ENCODE measurements at regions not wholly inside any gene's neighbourhood (a gene's known extent, or its start where the extent isn't known, plus 50 kb on each side); places are given as distances from the start of the nearest gene placed in this dataset.

DNA sequence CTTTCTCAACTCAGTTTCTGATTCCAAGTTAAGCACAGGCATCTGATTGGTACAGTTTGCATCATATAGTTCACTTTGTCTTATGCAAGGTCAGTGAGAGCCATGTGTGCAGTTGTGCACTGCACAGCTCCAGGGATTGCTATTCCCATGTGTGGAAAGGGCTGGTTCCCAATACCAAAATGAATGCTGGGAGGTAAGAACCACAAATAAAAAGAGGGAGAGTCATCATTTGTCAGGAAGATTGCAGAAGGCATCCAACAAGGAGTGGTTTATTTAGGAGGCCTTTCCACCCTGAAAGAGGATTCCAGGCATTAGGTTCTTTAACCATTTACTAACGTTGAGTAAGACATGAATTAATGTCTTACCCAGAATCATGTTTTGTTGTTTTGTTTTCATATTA, 141.2 kb upstream of the ST6GAL2 start:
- no peak for ATAC-seq (ENCODE audit: low read depth)
- Histone ChIP-seq H3K36me3 (replicated peaks in 1 of 2; ENCODE audit: control extremely low read depth in 1 of 2, control insufficient read depth in 1 of 2, extremely low read depth in 1 of 2, insufficient read depth in 2 of 2, low read length in 1 of 2) (no peaks in the 10 kb centered on the region), H3K9ac (ENCODE audit: low read length) (no peak overlapping the region), H3K9me3 (ENCODE audit: control extremely low read depth in 1 of 3, control insufficient read depth in 2 of 3, insufficient read depth in 1 of 3, low read length in 2 of 3) (peaks cover 0 to 3% (median 0%) of the 10 kb centered on the region in 3 donors), H3K4me1 (ENCODE audit: control insufficient read depth in 2 of 2, insufficient read depth in 2 of 2, low read length in 2 of 2) (no peaks in the 10 kb centered on the region), H3K4me3 (ENCODE audit: control extremely low read depth in 1 of 5, extremely low read depth in 1 of 5, insufficient read depth in 1 of 5, low read depth in 2 of 5, low read length in 4 of 5) (no peak overlapping the region), H3K27me3 (replicated peaks in 1 of 4; ENCODE audit: control extremely low read depth in 1 of 4, control insufficient read depth in 3 of 4, insufficient read depth in 4 of 4, low read length in 3 of 4) (no peaks in the 10 kb centered on the region), H4K20me1 (ENCODE audit: control insufficient read depth, insufficient read depth, low read length, poor library complexity, severe bottlenecking) (no peaks in the 10 kb centered on the region), H2AFZ (ENCODE audit: insufficient read depth, low read depth, low read length, poor library complexity, severe bottlenecking) (no peak overlapping the region), H3K79me2 (ENCODE audit: control insufficient read depth, insufficient read depth, low read length) (no peaks in the 10 kb centered on the region), H3K27ac (ENCODE audit: low read length in 2 of 2) (no peak overlapping the region), H3K4me2 (replicated peaks; ENCODE audit: low read depth, low read length, poor library complexity, severe bottlenecking) (no peak overlapping the region)
- no peak for DNase-seq
- no peak for TF ChIP-seq EZH2 (IDR thresholded peaks at IDR 0.05; ENCODE audit: borderline replicate concordance, insufficient read depth, low read depth, low read length, poor library complexity, severe bottlenecking)
- TF ChIP-seq, protein P1, sequence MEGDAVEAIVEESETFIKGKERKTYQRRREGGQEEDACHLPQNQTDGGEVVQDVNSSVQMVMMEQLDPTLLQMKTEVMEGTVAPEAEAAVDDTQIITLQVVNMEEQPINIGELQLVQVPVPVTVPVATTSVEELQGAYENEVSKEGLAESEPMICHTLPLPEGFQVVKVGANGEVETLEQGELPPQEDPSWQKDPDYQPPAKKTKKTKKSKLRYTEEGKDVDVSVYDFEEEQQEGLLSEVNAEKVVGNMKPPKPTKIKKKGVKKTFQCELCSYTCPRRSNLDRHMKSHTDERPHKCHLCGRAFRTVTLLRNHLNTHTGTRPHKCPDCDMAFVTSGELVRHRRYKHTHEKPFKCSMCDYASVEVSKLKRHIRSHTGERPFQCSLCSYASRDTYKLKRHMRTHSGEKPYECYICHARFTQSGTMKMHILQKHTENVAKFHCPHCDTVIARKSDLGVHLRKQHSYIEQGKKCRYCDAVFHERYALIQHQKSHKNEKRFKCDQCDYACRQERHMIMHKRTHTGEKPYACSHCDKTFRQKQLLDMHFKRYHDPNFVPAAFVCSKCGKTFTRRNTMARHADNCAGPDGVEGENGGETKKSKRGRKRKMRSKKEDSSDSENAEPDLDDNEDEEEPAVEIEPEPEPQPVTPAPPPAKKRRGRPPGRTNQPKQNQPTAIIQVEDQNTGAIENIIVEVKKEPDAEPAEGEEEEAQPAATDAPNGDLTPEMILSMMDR (IDR thresholded peaks at IDR 0.05), result no peak
- no CpG with 5 or more reads among the region's 1 CpG for WGBS (ENCODE audit: insufficient coverage)
- ChIA-PET POLR2A (no interaction called here), CTCF (no interaction called here)
- Mint-ChIP-seq H3K4me1 (no peaks in the 10 kb centered on the region), H3K27me3 (no peaks in the 10 kb centered on the region), H3K4me3 (no peak overlapping the region), H3K27ac (no peak overlapping the region), H3K9me3 (ENCODE audit: insufficient read depth) (no peaks in the 10 kb centered on the region)
- intact Hi-C loops (cut with micrococcal nuclease), result no loop called here

DNA sequence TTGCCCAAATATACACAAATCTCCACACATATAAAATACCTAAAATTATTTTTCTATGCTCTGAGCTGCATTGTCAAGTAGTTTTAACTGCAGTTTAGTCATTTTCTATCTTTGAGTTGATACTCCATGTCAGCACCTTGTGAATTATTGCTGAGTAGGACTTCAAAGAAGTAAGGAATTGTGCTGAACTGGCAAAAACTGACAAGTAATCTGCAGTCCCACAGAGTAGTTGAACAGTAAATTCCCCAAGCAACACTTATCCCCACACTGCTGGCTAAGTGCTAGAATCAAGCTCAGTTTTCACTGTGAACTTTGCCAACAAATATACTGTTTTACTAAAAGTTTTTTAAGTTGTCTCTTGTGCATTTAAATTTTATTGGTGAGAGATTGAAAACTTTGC, 141.8 kb upstream of the ST6GAL2 start:
- intact Hi-C loops (cut with micrococcal nuclease), result no loop called here
- Histone ChIP-seq H3K4me2 (replicated peaks; ENCODE audit: low read depth, low read length, poor library complexity, severe bottlenecking) (no peak overlapping the region), H3K4me1 (ENCODE audit: control insufficient read depth in 2 of 2, insufficient read depth in 2 of 2, low read length in 2 of 2) (no peaks in the 10 kb centered on the region), H3K36me3 (replicated peaks in 1 of 2; ENCODE audit: control extremely low read depth in 1 of 2, control insufficient read depth in 1 of 2, extremely low read depth in 1 of 2, insufficient read depth in 2 of 2, low read length in 1 of 2) (no peaks in the 10 kb centered on the region), H3K4me3 (ENCODE audit: control extremely low read depth in 1 of 5, extremely low read depth in 1 of 5, insufficient read depth in 1 of 5, low read depth in 2 of 5, low read length in 4 of 5) (no peak overlapping the region), H3K27ac (ENCODE audit: low read length in 2 of 2) (no peak overlapping the region), H3K79me2 (ENCODE audit: control insufficient read depth, insufficient read depth, low read length) (no peaks in the 10 kb centered on the region), H2AFZ (ENCODE audit: insufficient read depth, low read depth, low read length, poor library complexity, severe bottlenecking) (no peak overlapping the region), H3K9me3 (ENCODE audit: control extremely low read depth in 1 of 3, control insufficient read depth in 2 of 3, insufficient read depth in 1 of 3, low read length in 2 of 3) (peaks cover 0 to 3% (median 0%) of the 10 kb centered on the region in 3 donors), H3K27me3 (replicated peaks in 1 of 4; ENCODE audit: control extremely low read depth in 1 of 4, control insufficient read depth in 3 of 4, insufficient read depth in 4 of 4, low read length in 3 of 4) (no peaks in the 10 kb centered on the region), H4K20me1 (ENCODE audit: control insufficient read depth, insufficient read depth, low read length, poor library complexity, severe bottlenecking) (no peaks in the 10 kb centered on the region), H3K9ac (ENCODE audit: low read length) (no peak overlapping the region)
- DNase-seq, result no peak
- H3K27me3 Mint-ChIP-seq, result no peaks in the 10 kb centered on the region
- no peaks in the 10 kb centered on the region for H3K4me1 Mint-ChIP-seq
- H3K4me3 Mint-ChIP-seq, result no peak overlapping the region
- POLR2A ChIA-PET, result no interaction called here
- H3K27ac Mint-ChIP-seq, result no peak overlapping the region
- TF ChIP-seq EZH2 (IDR thresholded peaks at IDR 0.05; ENCODE audit: borderline replicate concordance, insufficient read depth, low read depth, low read length, poor library complexity, severe bottlenecking), result no peak
- TF ChIP-seq, protein P1 (IDR thresholded peaks at IDR 0.05), result no peak
- no peak for ATAC-seq (ENCODE audit: low read depth)
- H3K9me3 Mint-ChIP-seq (ENCODE audit: insufficient read depth), result no peaks in the 10 kb centered on the region
- CTCF ChIA-PET, result no interaction called here

Data from B cell (primary cell).